ENCODE measurements at regions not wholly inside any gene's neighbourhood (a gene's known extent, or its start where the extent isn't known, plus 50 kb on each side); places are given as distances from the start of the nearest gene placed in this dataset.
"Not testable (repeated sequence)": the region's sequence is repeated elsewhere in the genome, so short reads cannot be mapped to it uniquely, and the experiment has no call there.

DNA sequence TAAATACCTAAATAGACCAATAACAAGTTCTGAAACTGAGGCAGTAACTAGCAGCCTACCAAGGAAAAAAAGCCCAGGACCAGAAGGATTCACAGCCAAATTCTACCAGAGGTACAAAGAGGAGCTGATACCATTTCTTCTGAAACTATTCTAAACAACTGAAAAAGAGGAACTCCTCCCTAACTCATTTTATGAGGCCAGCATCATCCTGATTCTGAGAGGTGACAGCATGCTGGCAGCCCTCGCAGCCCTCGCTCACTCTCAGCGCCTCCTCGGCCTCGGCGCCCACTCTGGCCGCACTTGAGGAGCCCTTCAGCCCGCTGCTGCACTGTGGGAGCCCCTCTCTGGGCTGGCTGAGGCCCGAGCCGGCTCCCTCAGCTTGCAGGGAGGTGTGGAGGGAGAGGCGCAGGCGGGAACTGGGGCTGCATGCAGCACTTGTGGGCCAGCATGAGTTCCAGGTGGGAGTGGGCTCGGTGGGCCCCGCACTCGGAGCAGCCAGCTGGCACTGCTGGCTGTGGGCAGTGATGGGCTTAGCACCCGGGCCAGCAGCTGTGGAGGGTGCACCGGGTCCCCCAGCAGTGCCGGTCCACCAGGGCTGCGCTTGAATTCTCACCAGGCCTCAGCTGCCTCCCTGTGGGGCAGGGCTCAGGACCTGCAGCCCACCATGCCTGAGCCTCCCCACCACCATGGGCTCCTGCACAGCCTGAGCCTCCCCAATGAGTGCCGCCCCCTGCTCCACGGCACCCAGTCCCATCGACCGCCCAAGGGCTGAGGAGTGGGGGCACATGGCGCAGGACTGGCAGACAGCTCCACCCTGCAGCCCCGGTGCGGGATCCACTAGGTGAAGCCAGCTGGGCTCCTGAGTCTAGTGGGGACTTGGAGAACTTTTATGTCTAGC is 263.5 kb upstream of the CRIM1 start:
- not testable (repeated sequence) for TF ChIP-seq CTCF, POLR2A (IDR thresholded peaks at IDR 0.05)
